ENCODE measurements at regions not wholly inside any gene's neighbourhood (a gene's known extent, or its start where the extent isn't known, plus 50 kb on each side); places are given as distances from the start of the nearest gene placed in this dataset.

GRCh38 chr7:10721289-10721688 lies 252.4 kb upstream of the PHF14 start:
- TF ChIP-seq POLR2AphosphoS5 (IDR thresholded peaks at IDR 0.05; ENCODE audit: insufficient read depth in 1 of 2, low read depth in 1 of 2), result no peak
- TF ChIP-seq, protein P1, sequence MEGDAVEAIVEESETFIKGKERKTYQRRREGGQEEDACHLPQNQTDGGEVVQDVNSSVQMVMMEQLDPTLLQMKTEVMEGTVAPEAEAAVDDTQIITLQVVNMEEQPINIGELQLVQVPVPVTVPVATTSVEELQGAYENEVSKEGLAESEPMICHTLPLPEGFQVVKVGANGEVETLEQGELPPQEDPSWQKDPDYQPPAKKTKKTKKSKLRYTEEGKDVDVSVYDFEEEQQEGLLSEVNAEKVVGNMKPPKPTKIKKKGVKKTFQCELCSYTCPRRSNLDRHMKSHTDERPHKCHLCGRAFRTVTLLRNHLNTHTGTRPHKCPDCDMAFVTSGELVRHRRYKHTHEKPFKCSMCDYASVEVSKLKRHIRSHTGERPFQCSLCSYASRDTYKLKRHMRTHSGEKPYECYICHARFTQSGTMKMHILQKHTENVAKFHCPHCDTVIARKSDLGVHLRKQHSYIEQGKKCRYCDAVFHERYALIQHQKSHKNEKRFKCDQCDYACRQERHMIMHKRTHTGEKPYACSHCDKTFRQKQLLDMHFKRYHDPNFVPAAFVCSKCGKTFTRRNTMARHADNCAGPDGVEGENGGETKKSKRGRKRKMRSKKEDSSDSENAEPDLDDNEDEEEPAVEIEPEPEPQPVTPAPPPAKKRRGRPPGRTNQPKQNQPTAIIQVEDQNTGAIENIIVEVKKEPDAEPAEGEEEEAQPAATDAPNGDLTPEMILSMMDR (IDR thresholded peaks at IDR 0.05), result no peak
- TF ChIP-seq POLR2A (IDR thresholded peaks at IDR 0.05), result no peak
- Histone ChIP-seq H3K4me3 (no peak overlapping the region), H3K27me3 (no peaks in the 10 kb centered on the region), H3K9me3 (no peaks in the 10 kb centered on the region), H3K36me3 (no peaks in the 10 kb centered on the region), H3K27ac (no peak overlapping the region), H3K4me1 (no peaks in the 10 kb centered on the region)
- intact Hi-C loops (cut with DNase I), result no loop called here
- DNase-seq (ENCODE audit: extremely low spot score in 2 of 2), result no peak

DNA sequence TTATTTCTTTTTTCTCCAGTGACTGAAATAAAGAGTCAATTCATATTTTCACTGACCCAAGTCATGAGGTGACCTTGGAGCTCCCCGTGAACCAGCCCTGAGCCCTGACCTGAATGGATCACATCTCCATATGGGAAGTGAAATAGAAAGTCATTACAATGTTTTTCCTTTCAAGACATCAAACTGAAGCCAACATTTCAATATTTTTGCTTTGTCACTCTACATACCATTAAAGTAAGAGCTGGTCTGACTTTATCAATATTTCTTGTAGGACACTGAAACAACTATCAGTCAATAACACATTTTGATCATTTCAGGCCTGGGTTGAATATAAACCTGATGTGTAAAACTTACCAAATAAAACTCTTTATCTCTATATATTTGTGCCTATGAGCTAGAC lies 249.8 kb upstream of the PHF14 start:
- TF ChIP-seq POLR2AphosphoS5 (IDR thresholded peaks at IDR 0.05; ENCODE audit: insufficient read depth in 1 of 2, low read depth in 1 of 2), result no peak
- TF ChIP-seq POLR2A (IDR thresholded peaks at IDR 0.05), result no peak
- TF ChIP-seq, protein P1 (IDR thresholded peaks at IDR 0.05), result no peak
- intact Hi-C loops (cut with DNase I), result no loop called here

GRCh38 chr7:10724449-10724848 lies 249.2 kb upstream of the PHF14 start:
- TF ChIP-seq POLR2A (IDR thresholded peaks at IDR 0.05) (no peak), POLR2AphosphoS5 (IDR thresholded peaks at IDR 0.05; ENCODE audit: insufficient read depth in 1 of 2, low read depth in 1 of 2) (no peak)
- TF ChIP-seq, protein P1 (IDR thresholded peaks at IDR 0.05), result no peak
- no peak for DNase-seq (ENCODE audit: extremely low spot score in 2 of 2)
- Histone ChIP-seq H3K27ac (no peak overlapping the region), H3K4me3 (no peak overlapping the region), H3K27me3 (no peaks in the 10 kb centered on the region), H3K4me1 (no peaks in the 10 kb centered on the region), H3K36me3 (no peaks in the 10 kb centered on the region), H3K9me3 (no peaks in the 10 kb centered on the region)
- intact Hi-C loops (cut with DNase I), result no loop called here

More for the DNA sequence above, 249.8 kb upstream of the PHF14 start:
- DNase-seq (ENCODE audit: extremely low spot score in 2 of 2), result no peak
- H3K9me3 ChIP-seq, result no peaks in the 10 kb centered on the region
- H3K27ac ChIP-seq, result no peak overlapping the region
- no peaks in the 10 kb centered on the region for H3K27me3 ChIP-seq
- H3K4me3 ChIP-seq, result no peak overlapping the region
- no peaks in the 10 kb centered on the region for H3K4me1 ChIP-seq
- H3K36me3 ChIP-seq, result no peaks in the 10 kb centered on the region

- H3K9me3 ChIP-seq, result no peaks in the 10 kb centered on the region
- TF ChIP-seq POLR2AphosphoS5 (IDR thresholded peaks at IDR 0.05; ENCODE audit: insufficient read depth in 1 of 2, low read depth in 1 of 2), result no peak
- TF ChIP-seq POLR2A (IDR thresholded peaks at IDR 0.05), result no peak
- TF ChIP-seq, protein P1 (IDR thresholded peaks at IDR 0.05), result no peak
- no peak for DNase-seq (ENCODE audit: extremely low spot score in 2 of 2)
- H3K36me3 ChIP-seq, result no peaks in the 10 kb centered on the region
- no peaks in the 10 kb centered on the region for H3K4me1 ChIP-seq
- no peak overlapping the region for H3K27ac ChIP-seq
- no peak overlapping the region for H3K4me3 ChIP-seq
- no peaks in the 10 kb centered on the region for H3K27me3 ChIP-seq
- intact Hi-C loops (cut with DNase I), result no loop called here
These were observed 246.0 kb upstream of the PHF14 start for GRCh38 chr7:10727636-10728035.

DNA sequence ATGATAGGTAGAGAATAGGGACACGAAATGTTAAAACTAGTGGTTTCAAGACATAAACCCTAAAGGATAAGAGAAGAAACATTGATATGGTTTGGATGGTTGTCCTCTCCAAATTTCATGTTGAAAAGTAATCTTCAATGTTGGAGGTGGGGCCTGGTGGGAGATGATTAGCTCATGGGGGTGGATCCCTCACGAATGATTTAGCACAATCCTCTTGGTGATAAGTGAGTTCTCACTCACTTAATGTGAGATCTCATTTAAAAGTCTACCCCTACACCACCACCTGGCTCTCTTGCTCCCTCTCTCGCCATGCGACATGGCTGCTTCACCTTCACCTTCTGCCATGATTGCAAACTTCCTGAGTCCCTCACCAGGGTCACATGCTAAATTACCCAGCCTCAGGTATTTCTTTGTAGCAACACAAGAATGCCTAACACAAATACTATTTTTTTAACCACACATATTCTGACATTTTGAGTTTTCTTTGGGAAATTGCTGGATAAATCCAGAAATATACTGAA lies 242.4 kb upstream of the PHF14 start:
- Histone ChIP-seq H3K4me3 (no peak overlapping the region), H3K36me3 (no peaks in the 10 kb centered on the region), H3K9me3 (no peaks in the 10 kb centered on the region), H3K27ac (no peak overlapping the region), H3K27me3 (no peaks in the 10 kb centered on the region), H3K4me1 (no peaks in the 10 kb centered on the region)
- DNase-seq (ENCODE audit: extremely low spot score in 2 of 2), result no peak
- TF ChIP-seq, protein P1 (IDR thresholded peaks at IDR 0.05), result no peak
- TF ChIP-seq POLR2A (IDR thresholded peaks at IDR 0.05), result no peak
- no peak for TF ChIP-seq POLR2AphosphoS5 (IDR thresholded peaks at IDR 0.05; ENCODE audit: insufficient read depth in 1 of 2, low read depth in 1 of 2)
- intact Hi-C loops (cut with DNase I), result no loop called here
